HepG2 (cell line): ENCODE measurements at regions not wholly inside any gene's neighbourhood (a gene's known extent, or its start where the extent isn't known, plus 50 kb on each side); places are given as distances from the start of the nearest gene placed in this dataset.

ENCODE experiments used
- ATF7 ChIP-seq, 2 experiments: fragments of 450-650 bp in 1 of 2; sonication (generic) in 1 of 2; formaldehyde crosslinking in 1 of 2; IDR thresholded peaks; 2 replicates each; pipeline versions ENCODE4 v1.4.0 to v1.6.1; 2016 to 2020; ENCODE audit warnings: antibody characterized with exemption in 1 of 2, mild to moderate bottlenecking in 1 of 2, missing genetic modification reagents in 1 of 2
- BHLHE40 ChIP-seq: IDR thresholded peaks from 2 replicates; pipeline ENCODE4 v1.6.1; 2011; ENCODE audit warnings: low read length, improper control_type of control experiment
- CCDC6 ChIP-seq: sonication (generic); formaldehyde crosslinking; IDR thresholded peaks from 2 replicates; pipeline ENCODE4 v1.8.1; 2022; ENCODE audit warnings: mild to moderate bottlenecking, missing genetic modification reagents, moderate library complexity
- FOXC1 ChIP-seq: sonication (generic); formaldehyde crosslinking; IDR thresholded peaks from 2 replicates; pipeline ENCODE4 v1.8.0; 2022; ENCODE audit warnings: mild to moderate bottlenecking, missing genetic modification reagents, borderline replicate concordance
- KIAA2018 ChIP-seq: sonication (generic); formaldehyde crosslinking; IDR thresholded peaks from 2 replicates; pipeline ENCODE4 v1.5.0; 2020; ENCODE audit warnings: mild to moderate bottlenecking, missing genetic modification reagents, borderline replicate concordance
- LBX2 ChIP-seq: sonication (generic); formaldehyde crosslinking; IDR thresholded peaks from 2 replicates; pipeline ENCODE4 v1.5.0; 2020; ENCODE audit warnings: missing genetic modification reagents, mild to moderate bottlenecking, borderline replicate concordance
- TEF ChIP-seq: sonication (generic); formaldehyde crosslinking; IDR thresholded peaks from 2 replicates; pipeline ENCODE4 v1.5.0; 2020; ENCODE audit warnings: missing genetic modification reagents
- ZBTB14 ChIP-seq: sonication (generic); formaldehyde crosslinking; IDR thresholded peaks from 2 replicates; pipeline ENCODE4 v1.4.0; 2020; ENCODE audit warnings: missing genetic modification reagents
- ZMAT3 ChIP-seq: sonication (generic); formaldehyde crosslinking; conservative IDR thresholded peaks from 2 replicates; pipeline ENCODE4 v1.7.0; 2021; ENCODE audit warnings: missing genetic modification reagents
- ZNF136 ChIP-seq: sonication (generic); formaldehyde crosslinking; IDR thresholded peaks from 2 replicates; pipeline ENCODE4 v1.8.1; 2022; ENCODE audit warnings: low read depth, mild to moderate bottlenecking, moderate library complexity, missing genetic modification reagents
- ZNF276 ChIP-seq: sonication (generic); formaldehyde crosslinking; IDR thresholded peaks from 2 replicates; pipeline ENCODE4 v1.4.0; 2020; ENCODE audit warnings: mild to moderate bottlenecking, low read depth, missing genetic modification reagents
- ZNF546 ChIP-seq: sonication (generic); formaldehyde crosslinking; conservative IDR thresholded peaks from 2 replicates; pipeline ENCODE4 v1.8.1; 2023; ENCODE audit warnings: mild to moderate bottlenecking, missing genetic modification reagents
- ZNF839 ChIP-seq: sonication (generic); formaldehyde crosslinking; IDR thresholded peaks from 2 replicates; pipeline ENCODE4 v1.4.0; 2020; ENCODE audit warnings: missing genetic modification reagents, mild to moderate bottlenecking, borderline replicate concordance
- ZSCAN31 ChIP-seq: sonication (generic); formaldehyde crosslinking; IDR thresholded peaks from 2 replicates; pipeline ENCODE4 v1.5.0; 2020; ENCODE audit warnings: low read depth, mild to moderate bottlenecking, missing genetic modification reagents

GRCh38 chr19:56966697-56967299 lies 126.3 kb upstream of the PEG3 start (continued):
- TF ChIP-seq ZBTB14 (CRISPR knock-in tag) (no peak), FOXC1 (CRISPR knock-in tag) (0 out of 2 replicates have a peak, but pooled peaks have one; percentile 25), TEF (no peak), LBX2 (CRISPR knock-in tag) (peak; percentile 39; the same call in 1 of the 2 replicates), ZNF276 (CRISPR knock-in tag) (no peak), BHLHE40 (no peak), KIAA2018 (CRISPR knock-in tag) (no peak), ZNF839 (CRISPR knock-in tag) (peak; percentile 5; the same call in 1 of the 2 replicates), ZSCAN31 (CRISPR knock-in tag) (peak; percentile 80; the same call in 1 of the 2 replicates), ATF7 (IDR thresholded peaks at IDR 0.05) (no peak), ATF7 (CRISPR knock-in tag; IDR thresholded peaks at IDR 0.05) (no peak; the same call in 1 of the 2 replicates), ZMAT3 (no peak; the same call in 1 of the 2 replicates), ZNF136 (CRISPR knock-in tag) (no peak), CCDC6 (CRISPR knock-in tag) (no peak), ZNF546 (CRISPR knock-in tag) (no peak)
